B cell (primary cell): ENCODE measurements at regions not wholly inside any gene's neighbourhood (a gene's known extent, or its start where the extent isn't known, plus 50 kb on each side); places are given as distances from the start of the nearest gene placed in this dataset.

Experiments used
- ATAC-seq: fragments of 200-7000 bp; cut with Tn5 transposase; one replicate; pipeline ENCODE4 v1.10.0; 2021; ENCODE audit warnings: low read depth, mild to moderate bottlenecking, moderate number of reproducible peaks, moderate library complexity
- CTCF ChIA-PET: fragments of 350-600 bp; sonication (Branson Sonifier 250); formaldehyde crosslinking; loops from one replicate; lab custom pipeline; 2021; ENCODE audit warnings: antibody characterized with exemption, inconsistent platforms; lab: Charles Lee
- POLR2A ChIA-PET: fragments of 350-600 bp; sonication (Branson Sonifier 250); formaldehyde crosslinking; loops from one replicate; lab custom pipeline; 2021; ENCODE audit warnings: antibody characterized with exemption; lab: Charles Lee
- DNase-seq: peaks from one replicate; pipeline ENCODE4 v3.0.0; 2013
- H2AFZ ChIP-seq: 2 replicates; pipeline ENCODE4 v1.6.1; 2012; ENCODE audit warnings: mild to moderate bottlenecking, low read depth, low read length; ENCODE audit not compliant: insufficient read depth, poor library complexity, severe bottlenecking
- H3K27ac ChIP-seq, 2 donors: 1 replicate in 1 of 2; 2 replicates in 1 of 2; pipeline ENCODE4 v1.5.1; 2012 to 2013; ENCODE audit warnings: low read length in 2 of 2, mild to moderate bottlenecking in 2 of 2, moderate library complexity in 1 of 2
- H3K27me3 ChIP-seq, 4 experiments: fragments of 200-600 bp in 1 of 4; sonication (generic) in 1 of 4; replicated peaks in 1 of 4; 1 replicate in 2 of 4; 2 replicates in 2 of 4; pipeline versions ENCODE4 v1.6.1 to v1.7.0; 2013 to 2016; ENCODE audit warnings: low read length in 3 of 4, mild to moderate bottlenecking in 2 of 4, mixed read lengths in 1 of 4, moderate library complexity in 1 of 4; ENCODE audit not compliant: insufficient read depth in 4 of 4, control insufficient read depth in 3 of 4; ENCODE audit errors: control extremely low read depth in 1 of 4
- H3K36me3 ChIP-seq, 2 experiments: replicated peaks in 1 of 2; 1 replicate in 1 of 2; 2 replicates in 1 of 2; pipeline versions ENCODE4 v1.6.1 to v1.7.1; 2013; ENCODE audit warnings: low read length in 1 of 2; ENCODE audit not compliant: insufficient read depth in 2 of 2, control insufficient read depth in 1 of 2; ENCODE audit errors: control extremely low read depth in 1 of 2, extremely low read depth in 1 of 2
- H3K4me1 ChIP-seq, 2 donors: fragments of 200-600 bp in 1 of 2; sonication (generic) in 1 of 2; 1 replicate in 1 of 2; 2 replicates in 1 of 2; pipeline versions ENCODE4 v1.5.1 to v1.6.1; 2013 to 2017; ENCODE audit warnings: low read length in 2 of 2; ENCODE audit not compliant: control insufficient read depth in 2 of 2, insufficient read depth in 2 of 2
- H3K4me2 ChIP-seq: replicated peaks from 2 replicates; pipeline ENCODE3; 2012; ENCODE audit warnings: mild to moderate bottlenecking, low read depth, low read length; ENCODE audit not compliant: poor library complexity, severe bottlenecking
- H3K4me3 ChIP-seq, 5 experiments: fragments of 200-600 bp in 1 of 5; sonication (generic) in 1 of 5; 1 replicate in 3 of 5; 2 replicates in 2 of 5; pipeline versions ENCODE4 v1.5.1 to v1.7.0; 2011 to 2016; ENCODE audit warnings: low read length in 4 of 5, mild to moderate bottlenecking in 4 of 5, low read depth in 2 of 5, control low read depth in 1 of 5, moderate library complexity in 1 of 5; ENCODE audit not compliant: insufficient read depth in 1 of 5; ENCODE audit errors: control extremely low read depth in 1 of 5, extremely low read depth in 1 of 5
- H3K79me2 ChIP-seq: fragments of 200-600 bp; sonication (generic); one replicate; pipeline ENCODE4 v1.6.0; 2016; ENCODE audit warnings: low read length; ENCODE audit not compliant: control insufficient read depth, insufficient read depth
- H3K9ac ChIP-seq: fragments of 200-600 bp; sonication (generic); 2 replicates; pipeline ENCODE4 v1.6.1; 2017; ENCODE audit warnings: mild to moderate bottlenecking, low read length, moderate library complexity
- H3K9me3 ChIP-seq, 3 donors: one replicate each; pipeline versions ENCODE4 v1.6.1 to v1.7.1; 2013; ENCODE audit warnings: low read length in 2 of 3; ENCODE audit not compliant: control insufficient read depth in 2 of 3, insufficient read depth in 1 of 3; ENCODE audit errors: control extremely low read depth in 1 of 3
- H4K20me1 ChIP-seq: 2 replicates; pipeline ENCODE4 v1.6.0; 2012; ENCODE audit warnings: mild to moderate bottlenecking, low read length; ENCODE audit not compliant: insufficient read depth, control insufficient read depth, poor library complexity, severe bottlenecking
- H3K27ac Mint-ChIP-seq: one replicate; pipeline ENCODE4 v1.8.0; 2021; ENCODE audit warnings: mixed read lengths
- H3K27me3 Mint-ChIP-seq: one replicate; pipeline ENCODE4 v1.8.0; 2021; ENCODE audit warnings: mixed read lengths
- H3K4me1 Mint-ChIP-seq: one replicate; pipeline ENCODE4 v1.8.0; 2021; ENCODE audit warnings: mixed read lengths
- H3K4me3 Mint-ChIP-seq: one replicate; pipeline ENCODE4 v1.8.0; 2021; ENCODE audit warnings: mixed read lengths
- H3K9me3 Mint-ChIP-seq: one replicate; pipeline ENCODE4 v1.8.0; 2022; ENCODE audit warnings: mixed read lengths; ENCODE audit not compliant: insufficient read depth
- CTCF ChIP-seq: fragments of 200-600 bp; IDR thresholded peaks from one replicate; pipeline ENCODE4 v1.8.0; 2022; ENCODE audit warnings: antibody characterized with exemption, mild to moderate bottlenecking
- EZH2 ChIP-seq: IDR thresholded peaks from 2 replicates; pipeline ENCODE4 v1.6.1; 2012; ENCODE audit warnings: borderline replicate concordance, low read depth, mild to moderate bottlenecking, moderate library complexity, low read length; ENCODE audit not compliant: insufficient read depth, poor library complexity, severe bottlenecking
- WGBS: methylation state at CpG from one replicate; pipeline ENCODE4 v1.1.5; 2013; ENCODE audit warnings: missing lambda C conversion rate; ENCODE audit not compliant: insufficient coverage; 5-methylcytosine and 5-hydroxymethylcytosine counted together
- intact Hi-C: fragments of 100-400 bp; cut with micrococcal nuclease; formaldehyde crosslinking; loops from one replicate; pipeline ENCODE4 v1.10.0; 2022

- H3K27me3 ChIP-seq = peaks cover 0 to 4% (median 2%) of the 10 kb centered on the region in 4 experiments
- Mint-ChIP-seq H3K4me3 (no peak overlapping the region), H3K9me3 (no peaks in the 10 kb centered on the region), H3K4me1 (no peaks in the 10 kb centered on the region), H3K27ac (no peak overlapping the region), H3K27me3 (no peaks in the 10 kb centered on the region)
- peaks cover 0 to 8% (median 0%) of the 10 kb centered on the region in 3 donors for H3K9me3 ChIP-seq
- no peak overlapping the region for H2AFZ ChIP-seq
- no peak overlapping the region for H3K27ac ChIP-seq
- WGBS = 88% methylated on average over 6 of the region's 8 CpGs
- peaks cover 0 to 4% of the 10 kb centered on the region in 2 donors for H3K4me1 ChIP-seq
- no peak for ATAC-seq
- H3K4me2 ChIP-seq = no peak overlapping the region
- DNase-seq = no peak
- ChIA-PET CTCF (no interaction called here), POLR2A (no interaction called here)
- intact Hi-C loops = no loop called here
- no peak overlapping the region for H3K9ac ChIP-seq
- TF ChIP-seq CTCF = no peak
- TF ChIP-seq EZH2 = no peak
- no peaks in the 10 kb centered on the region for H3K79me2 ChIP-seq
- H3K36me3 ChIP-seq = no peaks in the 10 kb centered on the region
- H4K20me1 ChIP-seq = no peaks in the 10 kb centered on the region
- H3K4me3 ChIP-seq = no peak overlapping the region
Measured at GRCh38 chr2:9705196-9705595, 74.4 kb upstream of the YWHAQ start.

DNA sequence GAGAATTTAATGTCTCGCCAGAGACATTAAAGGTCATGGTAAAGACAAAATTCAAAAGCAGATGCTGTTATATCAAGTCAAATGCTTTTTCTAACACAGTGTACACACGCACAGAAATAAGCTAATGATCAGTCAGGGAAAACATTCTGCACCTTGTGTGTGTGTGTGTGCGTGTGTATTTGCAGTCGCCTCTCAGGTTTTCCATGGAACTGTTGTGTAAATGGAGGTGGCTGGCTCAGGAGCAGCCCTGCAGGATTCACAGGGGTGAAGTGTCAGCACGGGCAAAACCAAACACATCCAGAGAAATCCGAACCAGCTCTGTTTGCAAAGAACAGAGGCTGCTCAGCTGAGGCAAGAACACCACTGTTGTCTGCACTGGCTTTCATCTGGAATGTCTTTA, 76.2 kb upstream of the YWHAQ start:
- Histone ChIP-seq H3K4me3 (no peak overlapping the region), H3K27ac (no peak overlapping the region), H3K4me2 (no peak overlapping the region), H3K79me2 (no peaks in the 10 kb centered on the region), H2AFZ (no peak overlapping the region), H3K4me1 (peaks cover 0 to 4% of the 10 kb centered on the region in 2 donors), H3K9ac (no peak overlapping the region), H3K27me3 (peaks cover 0 to 4% (median 0%) of the 10 kb centered on the region in 4 experiments), H3K9me3 (peaks cover 0 to 8% (median 0%) of the 10 kb centered on the region in 3 donors), H3K36me3 (no peaks in the 10 kb centered on the region), H4K20me1 (no peaks in the 10 kb centered on the region)
- Mint-ChIP-seq H3K27ac (no peak overlapping the region), H3K9me3 (no peaks in the 10 kb centered on the region), H3K27me3 (no peaks in the 10 kb centered on the region), H3K4me1 (no peaks in the 10 kb centered on the region), H3K4me3 (no peak overlapping the region)
- ChIA-PET CTCF (no interaction called here), POLR2A (no interaction called here)
- intact Hi-C loops = no loop called here
- no peak for TF ChIP-seq CTCF
- TF ChIP-seq EZH2 = no peak
- DNase-seq (no peak), ATAC-seq (no peak)
- 80% methylated on average over 5 of the region's 6 CpGs for WGBS
